ENCODE measurements at regions not wholly inside any gene's neighbourhood (a gene's known extent, or its start where the extent isn't known, plus 50 kb on each side); places are given as distances from the start of the nearest gene placed in this dataset.
"Not testable (repeated sequence)": the region's sequence is repeated elsewhere in the genome, so short reads cannot be mapped to it uniquely, and the experiment has no call there.

GRCh38 chr14:59058776-59059175, 129.7 kb upstream of the DAAM1 start:
- DNase-seq (ENCODE audit: low read depth), result not testable (repeated sequence)

- no peak for DNase-seq (ENCODE audit: low read depth)
Observed at GRCh38 chr14:59060841-59061240, 127.6 kb upstream of the DAAM1 start.

GRCh38 chr14:59061292-59061691, 127.2 kb upstream of the DAAM1 start:
- DNase-seq (ENCODE audit: low read depth), result no peak

GRCh38 chr14:59063259-59063658, 125.2 kb upstream of the DAAM1 start:
- DNase-seq (ENCODE audit: low read depth), result no peak

- DNase-seq (ENCODE audit: low read depth), result no peak
Observed at GRCh38 chr14:59067127-59067894, 121.2 kb upstream of the DAAM1 start.

- DNase-seq (ENCODE audit: low read depth), result no peak
Observed at GRCh38 chr14:59069163-59069854, 119.2 kb upstream of the DAAM1 start.

- DNase-seq (ENCODE audit: low read depth), result no peak
Observed at GRCh38 chr14:59075506-59075905, 113.0 kb upstream of the DAAM1 start.

GRCh38 chr14:59081720-59082119, 106.7 kb upstream of the DAAM1 start:
- DNase-seq (ENCODE audit: low read depth), result no peak

GRCh38 chr14:59085207-59085739, 103.2 kb upstream of the DAAM1 start:
- DNase-seq (ENCODE audit: low read depth), result no peak

- DNase-seq (ENCODE audit: low read depth), result peak; percentile 31
Observed at GRCh38 chr14:59086241-59086882, 102.1 kb upstream of the DAAM1 start.

- no peak for DNase-seq (ENCODE audit: low read depth)
Observed at GRCh38 chr14:59087240-59087639, 101.2 kb upstream of the DAAM1 start.

- DNase-seq (ENCODE audit: low read depth), result no peak
Observed at GRCh38 chr14:59087711-59088110, 100.8 kb upstream of the DAAM1 start.

GRCh38 chr14:59090572-59090971, 97.9 kb upstream of the DAAM1 start:
- no peak for DNase-seq (ENCODE audit: low read depth)

- no peak for DNase-seq (ENCODE audit: low read depth)
Observed at GRCh38 chr14:59091404-59091803, 97.1 kb upstream of the DAAM1 start.

GRCh38 chr14:59091976-59092375, 96.5 kb upstream of the DAAM1 start:
- DNase-seq (ENCODE audit: low read depth), result no peak

- DNase-seq (ENCODE audit: low read depth), result no peak
Observed at GRCh38 chr14:59093902-59094301, 94.6 kb upstream of the DAAM1 start.

GRCh38 chr14:59096303-59096702, 92.2 kb upstream of the DAAM1 start:
- no peak for DNase-seq (ENCODE audit: low read depth)

- no peak for DNase-seq (ENCODE audit: low read depth)
Observed at GRCh38 chr14:59097681-59098080, 90.8 kb upstream of the DAAM1 start.

GRCh38 chr14:59098377-59098776, 90.1 kb upstream of the DAAM1 start:
- peak; percentile 78 for DNase-seq (ENCODE audit: low read depth)

- no peak for DNase-seq (ENCODE audit: low read depth)
Observed at GRCh38 chr14:59100205-59100604, 88.3 kb upstream of the DAAM1 start.

GRCh38 chr14:59101476-59101875, 87.0 kb upstream of the DAAM1 start:
- no peak for DNase-seq (ENCODE audit: low read depth)

GRCh38 chr14:59103396-59103795, 85.1 kb upstream of the DAAM1 start:
- no peak for DNase-seq (ENCODE audit: low read depth)

GRCh38 chr14:59107819-59108218, 80.6 kb upstream of the DAAM1 start:
- DNase-seq (ENCODE audit: low read depth), result no peak
